Stimulated activated CD4-positive, alpha-beta T cell treated with anti-CD3 and anti-CD28 coated beads, Interleukin-15, amount 100 ng/mL, for 48 hours (primary cell): ENCODE measurements at regions not wholly inside any gene's neighbourhood (a gene's known extent, or its start where the extent isn't known, plus 50 kb on each side); places are given as distances from the start of the nearest gene placed in this dataset.

ENCODE experiments used
- DNase-seq, 2 donors: peaks; one replicate each; pipeline ENCODE4 v3.0.0-alpha.2; 2020; ENCODE audit warnings: low read depth in 2 of 2

- no peak for DNase-seq
These were observed 50.2 kb upstream of the CTAGE1 start for GRCh38 chr18:22467760-22468553.

- DNase-seq: no peak
These were observed 50.8 kb upstream of the CTAGE1 start for GRCh38 chr18:22468554-22468891.

GRCh38 chr18:22469061-22469734 is 51.5 kb upstream of the CTAGE1 start:
- DNase-seq: no peak

- no peak for DNase-seq
These were observed 52.2 kb upstream of the CTAGE1 start for GRCh38 chr18:22469926-22470247.

- DNase-seq: no peak
These were observed 52.8 kb upstream of the CTAGE1 start for GRCh38 chr18:22470248-22471235.

GRCh38 chr18:22471546-22472131 is 53.9 kb upstream of the CTAGE1 start:
- DNase-seq: no peak

GRCh38 chr18:22473366-22473765 is 55.7 kb upstream of the CTAGE1 start:
- DNase-seq: no peak

- no peak for DNase-seq
These were observed 57.8 kb upstream of the CTAGE1 start for GRCh38 chr18:22475426-22476100.

- DNase-seq: no peak
These were observed 59.5 kb upstream of the CTAGE1 start for GRCh38 chr18:22477222-22477621.

- no peak for DNase-seq
These were observed 65.2 kb upstream of the CTAGE1 start for GRCh38 chr18:22482948-22483347.

GRCh38 chr18:22483407-22483806 is 65.7 kb upstream of the CTAGE1 start:
- DNase-seq: no peak

GRCh38 chr18:22484471-22484870 is 66.8 kb upstream of the CTAGE1 start:
- DNase-seq: no peak

- no peak for DNase-seq
These were observed 68.1 kb upstream of the CTAGE1 start for GRCh38 chr18:22485808-22486244.

- no peak for DNase-seq
These were observed 69.0 kb upstream of the CTAGE1 start for GRCh38 chr18:22486667-22487066.

- DNase-seq: no peak
These were observed 70.8 kb upstream of the CTAGE1 start for GRCh38 chr18:22488554-22488953.

GRCh38 chr18:22489704-22490103 is 72.0 kb upstream of the CTAGE1 start:
- DNase-seq: no peak

GRCh38 chr18:22490429-22490846 is 72.7 kb upstream of the CTAGE1 start:
- no peak for DNase-seq

- DNase-seq: no peak
These were observed 75.5 kb upstream of the CTAGE1 start for GRCh38 chr18:22493255-22493654.

GRCh38 chr18:22493940-22494339 is 76.2 kb upstream of the CTAGE1 start:
- DNase-seq: no peak

GRCh38 chr18:22494771-22495170 is 77.1 kb upstream of the CTAGE1 start:
- DNase-seq: no peak

GRCh38 chr18:22499421-22499820 is 81.7 kb upstream of the CTAGE1 start:
- DNase-seq: no peak
